NCI-H2029 treated with DMSO at 0.1 percent for 48 hours (cell line): ENCODE measurements at regions not wholly inside any gene's neighbourhood (a gene's known extent, or its start where the extent isn't known, plus 50 kb on each side); places are given as distances from the start of the nearest gene placed in this dataset.
"Not testable (repeated sequence)": the region's sequence is repeated elsewhere in the genome, so short reads cannot be mapped to it uniquely, and the experiment has no call there.

Experiments
- DNase-seq: peaks from one replicate; lab custom pipeline; 2025; lab: John Stamatoyannopoulos, UW

DNA sequence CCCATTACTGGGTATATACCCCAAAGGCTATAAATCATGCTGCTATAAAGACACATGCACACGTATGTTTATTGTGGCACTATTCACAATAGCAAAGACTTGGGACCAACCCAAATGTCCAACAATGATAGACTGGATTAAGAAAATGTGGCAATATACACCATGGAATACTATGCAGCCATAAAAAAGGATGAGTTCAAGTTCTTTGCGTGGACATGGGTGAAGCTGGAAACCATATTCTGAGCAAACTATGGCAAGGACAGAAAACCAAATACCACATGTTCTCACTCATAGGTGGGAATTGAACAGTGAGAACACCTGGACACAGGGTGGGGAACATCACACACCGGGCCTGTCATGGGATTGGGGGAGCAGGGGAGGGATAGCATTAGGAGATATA lies 54.4 kb upstream of the MUCL1 start:
- not testable (repeated sequence) for DNase-seq

DNA sequence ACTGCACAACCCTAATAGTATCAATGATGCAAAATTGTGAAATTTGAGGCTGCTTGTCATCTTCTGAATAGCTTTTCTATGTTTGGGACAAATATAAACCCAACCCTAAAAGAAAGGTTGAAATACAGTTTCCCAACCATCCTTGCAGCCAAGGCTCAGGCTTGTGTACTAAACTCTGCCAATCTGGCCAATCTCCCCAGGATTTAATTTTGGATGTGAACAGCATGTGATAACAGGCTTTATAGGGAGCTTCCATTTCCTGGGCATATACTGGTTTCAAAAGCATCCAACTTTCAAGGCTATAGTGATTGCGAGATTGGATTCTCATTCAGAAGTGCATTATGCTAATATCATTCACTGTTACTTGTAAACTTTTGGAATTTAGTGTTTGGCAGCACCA lies 55.7 kb upstream of the MUCL1 start:
- no peak for DNase-seq

DNA sequence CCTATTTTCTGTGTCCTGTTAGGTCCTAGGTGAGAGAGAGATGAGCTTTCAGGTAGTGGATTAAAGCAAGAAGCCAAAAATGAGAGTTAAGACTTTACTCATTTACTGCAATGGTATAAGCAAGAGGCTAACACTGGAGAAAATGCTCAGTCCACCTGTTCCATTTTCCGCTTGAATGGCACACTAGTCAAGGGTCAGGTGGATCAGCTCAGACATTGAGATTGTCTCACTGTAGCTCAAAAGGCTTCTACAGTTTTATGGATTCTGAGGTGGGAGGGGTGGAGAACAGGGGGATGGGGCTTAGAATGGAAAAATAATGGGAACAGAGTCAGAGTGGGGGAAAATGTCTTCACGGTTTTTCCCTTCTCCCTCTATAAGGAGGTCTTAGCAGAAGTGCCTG lies 57.3 kb upstream of the MUCL1 start:
- DNase-seq: no peak

GRCh38 chr12:54795644-54796043 lies 58.7 kb upstream of the MUCL1 start:
- no peak for DNase-seq

DNA sequence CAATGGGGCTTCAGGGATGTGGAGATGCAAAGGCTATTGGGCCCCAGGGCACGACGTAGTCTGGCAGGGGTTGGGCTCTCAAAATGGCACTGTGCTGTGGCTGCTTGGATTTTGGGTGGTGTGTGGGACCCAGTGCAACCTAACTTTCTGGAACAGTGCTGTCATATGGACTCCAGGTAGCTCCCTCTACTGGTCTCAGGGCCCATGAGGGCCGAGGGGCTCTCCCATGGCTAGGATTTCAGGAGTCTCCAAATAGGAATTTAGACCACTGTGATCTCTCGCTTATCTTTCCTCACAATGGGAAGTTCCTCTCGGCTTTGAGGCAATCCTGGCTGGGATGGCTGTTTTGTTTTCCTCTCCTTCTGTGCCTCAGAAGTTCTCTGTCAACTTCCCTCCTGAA lies 68.2 kb upstream of the MUCL1 start:
- DNase-seq: no peak

DNA sequence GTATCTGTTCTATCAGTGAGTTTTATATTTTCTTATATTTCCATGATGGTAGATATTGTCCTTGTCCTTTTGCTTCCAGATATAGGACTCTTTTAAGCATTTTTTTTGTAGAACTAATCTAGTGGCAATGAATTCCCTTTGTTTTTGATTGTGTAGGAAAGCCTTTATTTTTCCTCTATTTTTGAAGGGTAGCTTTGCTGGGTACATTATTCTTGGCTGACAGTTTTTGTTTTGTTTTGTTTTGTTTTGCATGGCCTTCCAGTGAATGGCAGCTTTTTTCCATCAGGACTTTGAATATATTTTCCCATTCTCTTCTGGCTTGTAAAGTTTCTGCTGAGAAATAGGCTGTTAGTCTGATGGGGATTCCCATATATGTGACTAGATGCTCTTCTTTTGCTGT lies 70.2 kb upstream of the MUCL1 start:
- no peak for DNase-seq

DNA sequence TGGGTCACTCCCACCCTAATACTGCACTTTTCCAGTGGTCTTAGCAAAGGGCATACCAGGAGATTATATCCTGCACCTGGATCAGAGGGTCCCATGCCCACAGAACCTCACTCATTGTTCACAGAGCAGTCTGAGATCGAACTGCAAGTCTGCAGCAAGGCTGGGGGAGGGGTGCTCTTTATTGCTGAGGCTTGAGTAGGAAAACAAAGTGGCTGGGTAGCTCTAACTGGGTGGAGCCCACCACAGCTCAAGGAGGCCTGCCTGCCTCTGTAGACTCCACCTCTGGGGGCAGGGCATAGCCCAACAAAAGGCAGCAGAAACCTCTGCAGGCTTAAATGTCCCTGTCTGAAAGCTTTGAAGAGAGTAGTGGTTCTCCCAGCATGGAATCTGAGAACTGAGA lies 77.3 kb upstream of the MUCL1 start:
- DNase-seq: not testable (repeated sequence)

GRCh38 chr12:54773593-54773992 lies 80.7 kb upstream of the MUCL1 start:
- DNase-seq: no peak

- peak; percentile 8 for DNase-seq
These were observed 88.7 kb upstream of the MUCL1 start for GRCh38 chr12:54765652-54766051.

DNA sequence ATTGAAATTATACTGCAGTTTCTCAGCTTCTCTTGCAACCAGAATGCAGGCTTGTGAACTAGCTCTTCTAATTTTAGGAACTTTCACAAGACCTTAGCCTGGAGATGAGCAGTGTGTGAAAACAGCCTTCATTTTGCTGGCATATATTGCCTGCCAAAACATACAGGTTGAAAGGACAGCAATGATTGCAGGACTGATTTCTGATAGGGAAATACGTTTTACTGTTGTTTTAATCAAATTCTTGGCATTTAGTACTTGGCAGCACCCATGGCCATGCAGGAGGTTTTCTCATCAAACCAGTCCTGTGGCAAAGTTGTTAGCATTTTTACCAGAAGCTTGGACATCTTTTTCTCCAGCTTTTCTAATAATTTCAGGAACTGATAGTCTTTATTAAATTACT lies 91.9 kb upstream of the MUCL1 start:
- DNase-seq: no peak

- DNase-seq: peak; percentile 8
These were observed 94.6 kb upstream of the MUCL1 start for GRCh38 chr12:54759751-54760150.

DNA sequence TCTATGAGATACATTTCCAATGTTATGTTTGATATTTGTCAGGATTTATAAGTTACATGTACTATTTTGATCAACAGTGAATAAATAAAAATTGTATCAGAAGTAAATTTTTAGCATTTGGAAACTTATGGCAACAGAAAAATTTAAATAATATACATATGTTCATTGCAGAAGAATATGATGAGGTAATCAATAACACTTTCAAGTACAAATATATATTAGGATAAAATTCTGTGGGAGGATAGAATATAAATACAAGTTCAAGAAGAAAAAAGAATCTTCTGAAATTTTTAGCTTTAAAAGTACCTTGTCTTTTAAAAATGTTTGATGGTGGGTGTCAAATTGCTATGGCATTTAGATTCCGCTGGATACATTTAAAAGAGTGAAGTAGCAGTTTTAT lies 102.8 kb upstream of the MUCL1 start:
- DNase-seq: no peak

DNA sequence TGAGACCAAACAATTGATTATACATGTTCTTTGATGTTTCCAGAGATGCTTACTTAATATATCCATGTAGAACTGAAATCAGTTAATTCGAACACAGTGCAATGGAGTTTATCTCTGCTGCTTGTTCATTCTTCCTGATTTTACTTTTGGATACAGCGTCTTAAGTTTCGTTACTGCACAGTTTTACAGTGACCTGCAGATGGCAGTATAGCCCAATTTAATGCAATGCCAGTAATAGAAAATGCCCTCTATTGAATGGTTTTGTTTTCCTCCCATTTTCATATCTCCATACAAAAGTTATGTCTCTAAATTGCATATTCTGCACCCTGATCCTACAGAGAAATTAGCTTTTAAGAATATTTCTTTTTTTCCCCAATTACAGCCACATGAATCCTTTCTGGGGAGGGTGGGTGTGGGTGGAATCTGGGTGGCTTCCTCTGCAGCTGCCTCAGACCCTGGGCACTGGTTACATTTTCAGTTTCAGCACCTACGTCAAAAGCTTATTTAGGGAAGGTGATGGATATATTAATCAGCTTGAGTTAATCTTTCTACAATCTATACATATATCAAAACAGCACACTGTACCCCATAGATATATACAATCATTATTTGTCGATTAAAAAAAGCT lies 101.1 kb upstream of the DCD start:
- peak; percentile 70 for DNase-seq

- no peak for DNase-seq
These were observed 96.4 kb upstream of the DCD start for GRCh38 chr12:54744590-54744989.

- no peak for DNase-seq
These were observed 92.7 kb upstream of the DCD start for GRCh38 chr12:54740882-54741281.

GRCh38 chr12:54736549-54736948 lies 88.4 kb upstream of the DCD start:
- DNase-seq: no peak

DNA sequence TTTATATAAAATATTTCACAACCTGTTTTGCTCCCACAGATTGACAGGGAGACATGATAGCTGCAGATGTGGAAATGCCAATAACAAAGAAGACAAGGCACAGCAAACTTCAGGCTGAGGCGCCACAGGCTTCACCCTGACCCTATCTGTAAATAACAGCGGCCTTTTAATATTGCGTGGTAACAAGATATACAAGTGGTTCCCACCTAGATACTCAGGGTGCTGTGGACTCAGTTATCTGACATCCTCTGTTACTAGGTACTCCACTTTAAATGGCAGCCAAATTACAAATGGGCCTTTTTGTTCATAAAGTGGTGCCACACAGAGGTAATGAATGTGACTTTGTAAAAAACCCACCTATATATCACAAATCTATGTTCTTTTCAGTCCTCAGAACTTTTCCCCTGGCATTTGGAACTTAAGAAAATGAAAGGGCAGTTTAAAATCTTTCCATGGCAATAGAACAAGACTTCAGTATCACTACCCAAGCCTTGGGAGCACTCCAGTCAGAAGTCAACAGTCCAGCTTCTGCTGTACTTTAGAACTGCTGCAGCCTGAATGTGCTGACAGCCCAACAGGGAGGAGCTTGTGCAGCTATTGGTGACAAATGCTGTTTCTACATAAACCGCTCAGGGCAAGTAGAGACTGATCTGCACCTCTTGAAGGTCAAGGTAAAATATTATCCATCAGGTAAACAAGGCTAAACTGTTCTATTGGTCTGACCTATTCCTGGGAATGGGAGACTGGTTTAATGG lies 86.2 kb upstream of the DCD start:
- no peak for DNase-seq

GRCh38 chr12:54725233-54725843 lies 77.2 kb upstream of the DCD start:
- DNase-seq: no peak

GRCh38 chr12:54723379-54724256 lies 75.5 kb upstream of the DCD start:
- peak; percentile 15 for DNase-seq

DNA sequence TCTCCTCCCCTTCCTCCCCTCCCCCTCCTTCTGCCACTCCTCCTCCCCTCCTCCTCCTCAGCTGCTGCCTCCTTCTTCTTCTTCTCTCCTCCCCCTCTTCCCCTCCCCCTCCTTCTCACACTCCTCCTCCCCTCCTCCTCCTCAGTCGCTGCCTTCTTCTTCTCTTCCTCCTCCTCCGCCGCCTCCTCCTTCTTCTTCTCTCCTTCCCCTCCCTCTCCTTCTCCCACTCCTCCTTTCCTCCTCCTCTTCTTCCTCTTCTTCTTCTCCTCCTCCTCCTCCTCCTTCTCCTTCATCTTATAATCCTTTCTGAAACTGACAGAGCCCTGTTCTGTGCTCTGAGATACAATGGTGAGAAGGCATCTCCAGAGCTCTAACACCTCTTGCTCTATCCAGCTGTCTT lies 73.1 kb upstream of the DCD start:
- no peak for DNase-seq

- no peak for DNase-seq
These were observed 71.5 kb upstream of the DCD start for GRCh38 chr12:54719691-54720090.

GRCh38 chr12:54716261-54716660 lies 68.1 kb upstream of the DCD start:
- DNase-seq: no peak

GRCh38 chr12:54713876-54714275 lies 65.7 kb upstream of the DCD start:
- DNase-seq: not testable (repeated sequence)
